OCI-LY1 (cell line): ENCODE measurements at regions not wholly inside any gene's neighbourhood (a gene's known extent, or its start where the extent isn't known, plus 50 kb on each side); places are given as distances from the start of the nearest gene placed in this dataset.

Source experiments
- EZH2 ChIP-seq: fragments of 200-600 bp; sonication (generic), shearing (Covaris generic); IDR thresholded peaks from 2 replicates; pipeline ENCODE4 v1.8.0; 2017; ENCODE audit warnings: borderline replicate concordance, mixed run types, mild to moderate bottlenecking, antibody characterized with exemption, low read length, moderate library complexity, mixed read lengths
- TF ChIP-seq, protein P1 (sequence below): fragments of 200-600 bp; sonication (generic), shearing (Covaris generic); IDR thresholded peaks from 2 replicates; pipeline ENCODE4 v1.5.1; 2017; ENCODE audit warnings: mild to moderate bottlenecking, antibody characterized with exemption, low read length, moderate library complexity, mixed read lengths

DNA sequence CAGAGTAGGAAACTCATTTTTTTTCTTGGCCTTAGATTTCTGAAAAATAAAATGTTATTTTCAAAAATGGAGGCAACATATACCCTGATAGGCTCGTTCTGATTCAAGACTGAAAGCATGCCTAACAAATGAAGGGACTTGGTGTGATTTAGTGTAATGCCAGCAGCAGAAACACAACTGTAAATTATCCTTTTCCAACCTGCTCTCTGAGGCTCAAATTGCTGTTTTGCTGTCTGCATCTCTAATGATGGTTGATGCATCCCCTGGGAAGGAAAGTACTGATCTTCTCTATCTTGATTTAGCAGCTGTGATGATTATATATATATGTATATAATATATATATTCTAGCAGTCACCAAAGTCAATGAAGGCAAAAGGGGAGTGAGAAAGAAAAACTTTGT lies 537.2 kb upstream of the API5 start:
- TF ChIP-seq, protein P1, sequence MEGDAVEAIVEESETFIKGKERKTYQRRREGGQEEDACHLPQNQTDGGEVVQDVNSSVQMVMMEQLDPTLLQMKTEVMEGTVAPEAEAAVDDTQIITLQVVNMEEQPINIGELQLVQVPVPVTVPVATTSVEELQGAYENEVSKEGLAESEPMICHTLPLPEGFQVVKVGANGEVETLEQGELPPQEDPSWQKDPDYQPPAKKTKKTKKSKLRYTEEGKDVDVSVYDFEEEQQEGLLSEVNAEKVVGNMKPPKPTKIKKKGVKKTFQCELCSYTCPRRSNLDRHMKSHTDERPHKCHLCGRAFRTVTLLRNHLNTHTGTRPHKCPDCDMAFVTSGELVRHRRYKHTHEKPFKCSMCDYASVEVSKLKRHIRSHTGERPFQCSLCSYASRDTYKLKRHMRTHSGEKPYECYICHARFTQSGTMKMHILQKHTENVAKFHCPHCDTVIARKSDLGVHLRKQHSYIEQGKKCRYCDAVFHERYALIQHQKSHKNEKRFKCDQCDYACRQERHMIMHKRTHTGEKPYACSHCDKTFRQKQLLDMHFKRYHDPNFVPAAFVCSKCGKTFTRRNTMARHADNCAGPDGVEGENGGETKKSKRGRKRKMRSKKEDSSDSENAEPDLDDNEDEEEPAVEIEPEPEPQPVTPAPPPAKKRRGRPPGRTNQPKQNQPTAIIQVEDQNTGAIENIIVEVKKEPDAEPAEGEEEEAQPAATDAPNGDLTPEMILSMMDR, result no peak
- TF ChIP-seq EZH2, result no peak
